ENCODE measurements at regions not wholly inside any gene's neighbourhood (a gene's known extent, or its start where the extent isn't known, plus 50 kb on each side); places are given as distances from the start of the nearest gene placed in this dataset.

DNA sequence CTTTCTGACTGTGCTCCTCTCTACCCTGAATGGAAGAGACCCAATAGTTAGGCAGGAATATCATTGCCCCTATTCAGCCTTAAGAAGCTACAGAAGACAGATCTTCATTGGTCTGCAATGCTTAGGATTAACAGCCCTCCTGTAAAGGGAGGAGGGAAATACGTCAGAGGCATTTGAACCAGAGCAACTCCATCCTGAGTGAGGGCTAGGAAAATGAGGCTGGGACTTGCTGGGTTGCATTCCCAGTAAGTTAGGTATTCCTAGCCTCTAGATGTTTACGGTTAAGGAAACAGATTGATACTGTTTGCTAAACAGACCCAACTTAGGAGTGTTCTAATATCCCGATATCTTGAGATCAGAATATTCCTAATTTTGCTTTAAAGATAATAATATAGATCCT lies 63.5 kb downstream of the PCDH18 start:
- no peaks in the 10 kb centered on the region for H3K27me3 ChIP-seq (ENCODE audit: insufficient read depth, low read length)
- H2AFZ ChIP-seq (ENCODE audit: low read length, unreplicated experiment): no peak overlapping the region
- peaks cover 19% of the 10 kb centered on the region for H3K4me1 ChIP-seq (ENCODE audit: control insufficient read depth, insufficient read depth, low read length, unreplicated experiment)
- no peak overlapping the region for H3K27ac ChIP-seq (ENCODE audit: low read depth, low read length)
- no peaks in the 10 kb centered on the region for H3K79me2 ChIP-seq (ENCODE audit: control insufficient read depth, insufficient read depth, low read length, unreplicated experiment)
- no peaks in the 10 kb centered on the region for H3K36me3 ChIP-seq (ENCODE audit: insufficient read depth, low read length)
- H3K4me3 ChIP-seq (ENCODE audit: low read depth, low read length): no peak overlapping the region

DNA sequence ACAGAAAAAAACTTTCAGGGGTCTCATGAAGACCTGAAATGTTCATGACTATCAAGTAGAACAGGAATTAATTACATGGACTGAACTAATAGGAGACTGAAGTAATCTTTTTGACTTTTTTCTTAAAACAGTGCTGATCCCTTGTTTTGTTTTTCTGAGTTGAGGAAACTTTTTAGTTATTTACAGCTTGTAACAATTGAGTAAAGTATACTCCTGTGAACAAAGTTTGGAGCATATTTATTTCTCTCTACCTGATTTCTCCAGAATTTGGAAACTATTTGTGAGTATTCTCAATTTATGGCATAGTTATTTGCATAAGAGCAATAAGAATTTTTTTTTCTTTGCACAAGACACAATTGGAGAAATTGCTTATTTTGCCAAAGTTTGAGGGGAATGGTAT lies 64.8 kb downstream of the PCDH18 start:
- H2AFZ ChIP-seq (ENCODE audit: low read length, unreplicated experiment): no peak overlapping the region
- peaks cover 19% of the 10 kb centered on the region for H3K4me1 ChIP-seq (ENCODE audit: control insufficient read depth, insufficient read depth, low read length, unreplicated experiment)

DNA sequence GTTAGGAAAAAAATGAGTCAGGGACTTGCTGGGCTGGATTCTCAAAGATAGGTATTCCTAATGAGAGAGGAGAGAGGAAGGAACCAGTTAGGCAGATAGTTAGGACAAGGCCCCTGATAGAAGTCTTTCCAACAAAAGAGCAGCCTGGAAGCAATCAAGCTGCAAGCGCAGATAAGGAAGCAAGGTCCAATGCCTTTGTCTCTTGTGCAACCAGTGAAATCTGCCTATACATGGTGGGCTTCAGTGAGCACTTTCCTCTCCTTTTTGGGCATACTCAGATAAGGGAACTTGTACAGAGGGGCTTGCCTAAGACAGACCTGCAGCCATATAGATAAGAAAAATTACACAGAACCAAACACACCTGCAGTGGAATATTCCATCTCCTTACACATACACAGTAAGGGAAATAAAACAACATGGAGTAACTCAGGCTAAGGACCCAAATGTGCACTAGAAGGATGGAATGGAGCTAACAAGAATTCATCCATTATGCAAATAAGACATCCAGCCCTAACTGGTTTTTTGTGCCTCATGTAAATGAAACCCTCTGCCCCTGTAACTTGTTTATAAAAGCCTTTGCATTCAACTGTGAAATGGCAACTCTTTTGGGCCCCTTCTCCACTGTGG lies 68.8 kb downstream of the PCDH18 start:
- no peaks in the 10 kb centered on the region for H3K36me3 ChIP-seq (ENCODE audit: insufficient read depth, low read length)
- no peak overlapping the region for H3K4me3 ChIP-seq (ENCODE audit: low read depth, low read length)
- no peaks in the 10 kb centered on the region for H3K4me1 ChIP-seq (ENCODE audit: control insufficient read depth, insufficient read depth, low read length, unreplicated experiment)
- H2AFZ ChIP-seq (ENCODE audit: low read length, unreplicated experiment): no peak overlapping the region
- no peaks in the 10 kb centered on the region for H3K27me3 ChIP-seq (ENCODE audit: insufficient read depth, low read length)
- H3K79me2 ChIP-seq (ENCODE audit: control insufficient read depth, insufficient read depth, low read length, unreplicated experiment): no peaks in the 10 kb centered on the region
- no peak overlapping the region for H3K27ac ChIP-seq (ENCODE audit: low read depth, low read length)

More for the DNA sequence above, 64.8 kb downstream of the PCDH18 start:
- H3K27ac ChIP-seq (ENCODE audit: low read depth, low read length): no peak overlapping the region
- H3K4me3 ChIP-seq (ENCODE audit: low read depth, low read length): no peak overlapping the region
- no peaks in the 10 kb centered on the region for H3K36me3 ChIP-seq (ENCODE audit: insufficient read depth, low read length)
- no peaks in the 10 kb centered on the region for H3K79me2 ChIP-seq (ENCODE audit: control insufficient read depth, insufficient read depth, low read length, unreplicated experiment)
- no peaks in the 10 kb centered on the region for H3K27me3 ChIP-seq (ENCODE audit: insufficient read depth, low read length)

DNA sequence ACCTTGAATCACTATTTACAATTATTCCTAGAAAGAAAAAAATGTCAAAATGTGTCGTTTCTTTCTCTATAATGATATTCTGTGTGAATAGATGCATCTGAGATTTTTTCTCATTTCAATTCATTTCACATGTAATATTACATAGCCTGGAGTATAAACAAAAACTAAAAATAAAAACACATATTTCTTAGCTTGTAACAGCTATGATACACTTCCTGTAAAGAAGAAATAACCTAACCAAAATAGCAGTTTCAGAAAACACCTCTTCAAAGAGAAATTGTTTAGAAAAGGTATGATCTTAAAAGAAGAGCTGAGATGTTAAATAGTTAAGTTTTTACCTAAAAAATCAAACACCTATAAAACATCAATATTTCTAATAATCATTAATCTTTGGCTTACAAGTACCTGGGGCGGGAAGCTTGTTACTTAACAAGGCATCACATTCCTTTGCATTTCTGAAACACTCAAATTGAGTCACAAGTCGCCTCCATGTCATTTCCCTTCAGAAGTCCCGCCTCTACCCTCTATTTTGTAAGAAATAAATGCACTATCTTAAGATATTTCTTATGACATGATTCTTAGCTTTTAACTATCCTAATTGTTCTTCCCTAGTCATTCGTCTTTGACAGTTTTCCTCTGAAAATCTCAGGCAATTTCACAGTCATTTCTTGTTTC lies 76.5 kb downstream of the PCDH18 start:
- H3K4me3 ChIP-seq (ENCODE audit: low read depth, low read length): no peak overlapping the region
- no peaks in the 10 kb centered on the region for H3K4me1 ChIP-seq (ENCODE audit: control insufficient read depth, insufficient read depth, low read length, unreplicated experiment)
- no peaks in the 10 kb centered on the region for H3K79me2 ChIP-seq (ENCODE audit: control insufficient read depth, insufficient read depth, low read length, unreplicated experiment)
- peak overlapping the region; percentile 46 for H2AFZ ChIP-seq (ENCODE audit: low read length, unreplicated experiment)
- H3K27me3 ChIP-seq (ENCODE audit: insufficient read depth, low read length): no peaks in the 10 kb centered on the region
- no peaks in the 10 kb centered on the region for H3K36me3 ChIP-seq (ENCODE audit: insufficient read depth, low read length)
- H3K27ac ChIP-seq (ENCODE audit: low read depth, low read length): no peak overlapping the region

DNA sequence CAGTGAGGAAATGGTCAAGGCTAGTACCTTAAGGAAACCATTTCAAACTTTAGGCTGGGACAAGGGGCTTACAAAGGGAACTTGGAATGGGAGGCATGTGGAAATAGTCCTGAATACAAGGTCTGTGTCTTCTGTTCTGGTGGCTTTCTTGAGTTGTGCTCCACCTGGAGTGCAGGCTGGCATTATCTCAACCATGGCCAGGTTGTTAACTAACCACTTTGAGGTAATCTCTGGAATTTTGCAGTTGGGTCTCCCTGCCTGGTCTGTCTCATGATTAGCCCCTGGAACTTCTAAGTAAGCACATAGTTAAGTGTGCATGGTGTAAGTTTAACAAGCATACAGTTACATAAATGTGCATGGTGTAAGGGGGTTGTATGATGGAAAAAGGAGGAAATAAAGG lies 77.5 kb downstream of the PCDH18 start:
- H2AFZ ChIP-seq (ENCODE audit: low read length, unreplicated experiment): no peak overlapping the region
- no peak overlapping the region for H3K4me3 ChIP-seq (ENCODE audit: low read depth, low read length)
- H3K4me1 ChIP-seq (ENCODE audit: control insufficient read depth, insufficient read depth, low read length, unreplicated experiment): no peaks in the 10 kb centered on the region
- no peak overlapping the region for H3K27ac ChIP-seq (ENCODE audit: low read depth, low read length)
- H3K79me2 ChIP-seq (ENCODE audit: control insufficient read depth, insufficient read depth, low read length, unreplicated experiment): no peaks in the 10 kb centered on the region
- H3K36me3 ChIP-seq (ENCODE audit: insufficient read depth, low read length): no peaks in the 10 kb centered on the region
- no peaks in the 10 kb centered on the region for H3K27me3 ChIP-seq (ENCODE audit: insufficient read depth, low read length)

DNA sequence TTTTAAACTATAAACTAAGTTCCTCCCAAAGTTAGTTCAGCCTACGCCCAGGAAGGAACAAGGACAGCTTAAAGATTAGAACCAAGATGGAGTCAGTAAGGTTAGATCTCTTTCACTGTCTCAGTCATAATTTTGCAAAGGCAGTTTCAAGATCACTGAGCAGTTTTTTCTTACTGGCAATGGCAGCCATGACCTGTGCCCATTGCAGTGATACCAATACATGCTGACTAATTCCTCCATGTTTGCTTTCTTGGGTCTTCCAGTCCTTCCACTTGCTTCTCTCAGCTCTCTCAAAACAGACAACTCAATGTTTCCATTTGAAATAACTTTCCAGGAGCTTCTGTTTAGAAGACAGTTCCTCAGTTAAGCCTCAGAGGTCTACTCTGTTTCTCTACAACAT lies 79.5 kb downstream of the PCDH18 start:
- Histone ChIP-seq H3K27me3 (ENCODE audit: insufficient read depth, low read length) (no peaks in the 10 kb centered on the region), H3K27ac (ENCODE audit: low read depth, low read length) (no peak overlapping the region), H3K79me2 (ENCODE audit: control insufficient read depth, insufficient read depth, low read length, unreplicated experiment) (no peaks in the 10 kb centered on the region), H3K36me3 (ENCODE audit: insufficient read depth, low read length) (no peaks in the 10 kb centered on the region), H2AFZ (ENCODE audit: low read length, unreplicated experiment) (no peak overlapping the region), H3K4me3 (ENCODE audit: low read depth, low read length) (no peak overlapping the region), H3K4me1 (ENCODE audit: control insufficient read depth, insufficient read depth, low read length, unreplicated experiment) (no peaks in the 10 kb centered on the region)

DNA sequence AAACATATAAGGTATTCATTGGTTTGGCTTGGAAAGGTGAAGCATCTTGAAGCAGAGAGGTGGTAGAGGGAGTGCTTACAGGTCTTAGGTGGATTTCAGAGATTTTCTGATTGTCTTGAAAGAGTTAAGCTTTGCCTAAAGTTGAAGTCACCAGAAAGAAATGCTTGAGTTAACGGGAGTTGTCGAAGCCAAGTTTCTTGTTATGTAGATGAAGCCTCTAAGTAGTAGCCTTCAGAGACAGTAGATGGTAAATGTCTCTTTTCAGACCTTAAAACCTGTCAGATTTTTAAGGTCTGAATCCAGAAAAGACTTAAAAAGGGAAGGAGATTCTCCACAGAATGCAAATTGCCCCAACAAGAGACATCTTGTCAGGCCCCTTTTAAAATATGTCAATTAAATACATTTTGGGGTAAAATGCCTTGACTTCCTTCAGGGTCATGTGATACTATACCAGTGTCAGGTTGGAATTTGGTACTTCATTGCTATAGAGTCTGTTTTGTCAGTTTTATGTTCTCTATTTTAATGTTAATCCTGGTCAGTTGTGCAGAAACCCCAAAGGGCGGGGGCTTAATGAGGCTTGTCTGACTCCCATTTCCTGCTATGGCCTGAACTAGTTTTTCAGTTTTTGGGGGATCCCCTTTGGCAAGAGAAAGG lies 81.0 kb downstream of the PCDH18 start:
- Histone ChIP-seq H3K36me3 (ENCODE audit: insufficient read depth, low read length) (no peaks in the 10 kb centered on the region), H3K4me1 (ENCODE audit: control insufficient read depth, insufficient read depth, low read length, unreplicated experiment) (no peaks in the 10 kb centered on the region), H2AFZ (ENCODE audit: low read length, unreplicated experiment) (no peak overlapping the region), H3K27ac (ENCODE audit: low read depth, low read length) (no peak overlapping the region), H3K27me3 (ENCODE audit: insufficient read depth, low read length) (no peaks in the 10 kb centered on the region), H3K4me3 (ENCODE audit: low read depth, low read length) (no peak overlapping the region), H3K79me2 (ENCODE audit: control insufficient read depth, insufficient read depth, low read length, unreplicated experiment) (no peaks in the 10 kb centered on the region)

DNA sequence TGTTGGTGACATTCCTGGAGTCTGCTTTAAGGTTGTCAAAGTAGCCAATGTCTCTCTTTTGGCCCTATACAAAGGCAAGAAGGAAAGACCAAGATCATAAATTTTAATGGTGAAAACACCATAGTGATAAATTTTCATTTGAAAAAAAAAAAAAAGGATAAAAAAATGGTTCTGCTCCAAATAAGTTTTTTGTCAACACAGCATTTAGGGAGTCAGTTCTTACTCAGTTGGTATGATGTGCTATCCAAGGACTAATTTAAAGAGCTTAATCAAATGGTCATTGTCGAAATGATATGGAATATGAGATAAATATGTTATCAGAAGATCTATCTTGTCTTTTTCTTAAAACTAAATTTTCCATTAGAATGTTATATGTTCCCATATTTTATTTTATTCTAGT lies 83.9 kb downstream of the PCDH18 start:
- Histone ChIP-seq H2AFZ (ENCODE audit: low read length, unreplicated experiment) (no peak overlapping the region), H3K36me3 (ENCODE audit: insufficient read depth, low read length) (no peaks in the 10 kb centered on the region), H3K4me1 (ENCODE audit: control insufficient read depth, insufficient read depth, low read length, unreplicated experiment) (no peaks in the 10 kb centered on the region), H3K79me2 (ENCODE audit: control insufficient read depth, insufficient read depth, low read length, unreplicated experiment) (no peaks in the 10 kb centered on the region), H3K4me3 (ENCODE audit: low read depth, low read length) (no peak overlapping the region), H3K27me3 (ENCODE audit: insufficient read depth, low read length) (no peaks in the 10 kb centered on the region), H3K27ac (ENCODE audit: low read depth, low read length) (no peak overlapping the region)

DNA sequence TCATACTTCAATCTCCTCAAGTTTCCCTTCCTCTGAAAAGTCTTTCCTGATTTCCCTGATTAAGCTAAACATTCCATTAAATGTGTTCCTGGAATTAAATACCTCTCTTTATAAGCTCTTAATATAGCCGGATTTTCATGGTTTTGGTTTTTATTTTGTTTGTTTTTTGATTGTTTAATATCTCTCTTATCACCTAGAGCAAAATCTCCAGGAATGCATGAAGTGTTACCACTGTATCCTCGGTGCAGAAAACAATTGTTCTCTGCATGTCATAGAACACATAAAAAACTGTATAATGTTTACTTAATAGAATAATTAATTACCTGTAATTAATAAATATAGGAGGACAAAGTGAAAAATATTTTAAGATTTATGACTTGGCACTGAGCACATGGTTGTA lies 86.2 kb downstream of the PCDH18 start:
- H3K4me1 ChIP-seq (ENCODE audit: control insufficient read depth, insufficient read depth, low read length, unreplicated experiment): no peaks in the 10 kb centered on the region
- H2AFZ ChIP-seq (ENCODE audit: low read length, unreplicated experiment): no peak overlapping the region
- H3K4me3 ChIP-seq (ENCODE audit: low read depth, low read length): no peak overlapping the region
- H3K36me3 ChIP-seq (ENCODE audit: insufficient read depth, low read length): no peaks in the 10 kb centered on the region
- no peak overlapping the region for H3K27ac ChIP-seq (ENCODE audit: low read depth, low read length)
- H3K79me2 ChIP-seq (ENCODE audit: control insufficient read depth, insufficient read depth, low read length, unreplicated experiment): no peaks in the 10 kb centered on the region
- H3K27me3 ChIP-seq (ENCODE audit: insufficient read depth, low read length): no peaks in the 10 kb centered on the region

DNA sequence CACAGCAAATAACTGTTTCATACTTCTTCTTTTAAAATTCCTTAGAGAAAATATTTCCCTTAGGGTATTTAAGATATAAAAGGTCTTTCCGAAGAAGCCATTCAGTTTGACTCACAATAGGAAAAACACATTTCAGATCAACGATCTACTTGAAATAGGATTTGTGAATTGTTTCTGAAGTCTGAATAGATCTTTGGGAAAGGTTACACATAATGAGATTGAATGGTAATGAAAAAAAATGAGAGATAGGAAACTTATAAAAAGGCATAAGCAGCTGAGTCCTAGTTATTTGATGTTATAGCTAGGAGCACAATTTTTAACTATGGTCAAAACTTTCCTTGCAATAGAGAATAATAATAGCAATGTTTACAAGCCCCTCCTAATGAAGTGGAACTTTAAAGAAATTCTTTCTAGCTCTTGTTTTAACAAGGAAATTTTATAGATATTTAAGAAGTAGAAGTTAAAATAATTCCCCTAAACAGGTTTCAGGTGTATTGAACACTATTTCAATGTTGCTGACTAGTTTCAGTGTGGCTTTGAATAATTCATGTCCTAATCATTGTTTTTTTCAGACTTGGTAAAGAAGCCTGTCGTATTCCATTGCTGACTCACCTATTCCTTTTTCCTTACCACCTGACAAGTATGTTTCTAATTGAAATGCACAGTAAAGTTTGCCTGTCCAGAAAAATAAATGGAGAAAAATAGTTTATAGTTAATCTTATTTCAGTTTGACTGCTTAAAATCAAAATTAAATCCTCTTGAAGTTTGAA lies 89.1 kb downstream of the PCDH18 start:
- Histone ChIP-seq H3K4me1 (ENCODE audit: control insufficient read depth, insufficient read depth, low read length, unreplicated experiment) (no peaks in the 10 kb centered on the region), H3K79me2 (ENCODE audit: control insufficient read depth, insufficient read depth, low read length, unreplicated experiment) (no peaks in the 10 kb centered on the region), H3K4me3 (ENCODE audit: low read depth, low read length) (no peak overlapping the region), H2AFZ (ENCODE audit: low read length, unreplicated experiment) (no peak overlapping the region), H3K27ac (ENCODE audit: low read depth, low read length) (no peak overlapping the region), H3K27me3 (ENCODE audit: insufficient read depth, low read length) (no peaks in the 10 kb centered on the region), H3K36me3 (ENCODE audit: insufficient read depth, low read length) (no peaks in the 10 kb centered on the region)

Measured in ACC112 (cell line).